HG03175 (cell line): ENCODE measurements at regions not wholly inside any gene's neighbourhood (a gene's known extent, or its start where the extent isn't known, plus 50 kb on each side); places are given as distances from the start of the nearest gene placed in this dataset.

Experiments used
- ATAC-seq: cut with Tn5 transposase; IDR thresholded peaks from one replicate; pipeline ENCODE4 v1.9.1; 2021; ENCODE audit warnings: mild to moderate bottlenecking, moderate library complexity; ENCODE audit not compliant: unreplicated experiment

GRCh38 chr12:30044206-30044605, 260.5 kb upstream of the TMTC1 start:
- ATAC-seq, result no peak

GRCh38 chr12:30043151-30043847, 259.6 kb upstream of the TMTC1 start:
- no peak for ATAC-seq

GRCh38 chr12:30041096-30041495, 257.4 kb upstream of the TMTC1 start:
- no peak for ATAC-seq

- no peak for ATAC-seq
These were observed 247.1 kb upstream of the TMTC1 start for GRCh38 chr12:30030693-30031374.

GRCh38 chr12:30026621-30027234, 243.0 kb upstream of the TMTC1 start:
- no peak for ATAC-seq

GRCh38 chr12:30025317-30025716, 241.6 kb upstream of the TMTC1 start:
- no peak for ATAC-seq

- no peak for ATAC-seq
These were observed 239.4 kb upstream of the TMTC1 start for GRCh38 chr12:30023186-30023585.

- ATAC-seq, result no peak
These were observed 237.5 kb upstream of the TMTC1 start for GRCh38 chr12:30021051-30021833.

- ATAC-seq, result no peak
These were observed 235.8 kb upstream of the TMTC1 start for GRCh38 chr12:30019366-30020140.

- no peak for ATAC-seq
These were observed 232.9 kb upstream of the TMTC1 start for GRCh38 chr12:30016540-30017055.

- no peak for ATAC-seq
These were observed 232.0 kb upstream of the TMTC1 start for GRCh38 chr12:30015631-30016337.

GRCh38 chr12:30014991-30015390, 231.2 kb upstream of the TMTC1 start:
- ATAC-seq, result no peak

GRCh38 chr12:30012816-30013450, 229.2 kb upstream of the TMTC1 start:
- no peak for ATAC-seq

- no peak for ATAC-seq
These were observed 226.6 kb upstream of the TMTC1 start for GRCh38 chr12:30010071-30011052.

GRCh38 chr12:30006021-30006420, 222.3 kb upstream of the TMTC1 start:
- ATAC-seq, result no peak

- ATAC-seq, result no peak
These were observed 219.6 kb upstream of the TMTC1 start for GRCh38 chr12:30003321-30003720.

GRCh38 chr12:30002677-30003076, 218.9 kb upstream of the TMTC1 start:
- ATAC-seq, result no peak

GRCh38 chr12:30000401-30000800, 216.7 kb upstream of the TMTC1 start:
- ATAC-seq, result no peak
